HEK293 (cell line): ENCODE measurements at regions not wholly inside any gene's neighbourhood (a gene's known extent, or its start where the extent isn't known, plus 50 kb on each side); places are given as distances from the start of the nearest gene placed in this dataset.

Experiments used
- CTCF ChIA-PET: fragments of 350-600 bp; formaldehyde crosslinking; extraction: SDS; loops from one replicate; lab custom pipeline; 2021; ENCODE audit warnings: antibody characterized with exemption; lab: Yijun Ruan, JAX
- POLR2A ChIA-PET: fragments of 300-600 bp; formaldehyde crosslinking; extraction: SDS; loops from one replicate; lab custom pipeline; 2020; ENCODE audit warnings: antibody characterized with exemption, inconsistent platforms; lab: Yijun Ruan, JAX
- H3K27ac ChIP-seq: fragments of 200-500 bp; sonication (Bioruptor generic); 2 replicates; pipeline ENCODE4 v1.5.1; 2014; ENCODE audit warnings: low read depth, low read length, control low read depth, inconsistent platforms; ENCODE audit errors: extremely low read depth
- H3K36me3 ChIP-seq, 2 experiments: fragments of 200-500 bp in 1 of 2; sonication (Bioruptor generic) in 1 of 2; 1 replicate in 1 of 2; 2 replicates in 1 of 2; pipeline ENCODE4 v1.5.1; 2014 to 2017; ENCODE audit warnings: inconsistent platforms in 2 of 2, low read length in 2 of 2; ENCODE audit not compliant: control insufficient read depth in 2 of 2, insufficient read depth in 1 of 2
- H3K4me1 ChIP-seq: fragments of 200-500 bp; sonication (Bioruptor generic); 2 replicates; pipeline ENCODE4 v1.5.1; 2014; ENCODE audit warnings: mild to moderate bottlenecking, low read length, inconsistent platforms; ENCODE audit not compliant: control insufficient read depth, insufficient read depth
- H3K4me3 ChIP-seq: 2 replicates; pipeline ENCODE4 v1.5.1; 2011; ENCODE audit warnings: low read depth, mild to moderate bottlenecking, control low read depth, low read length, moderate library complexity
- H3K9me3 ChIP-seq: fragments of 200-500 bp; sonication (Bioruptor generic); 2 replicates; pipeline ENCODE4 v1.5.1; 2014; ENCODE audit warnings: low read depth, low read length, inconsistent platforms; ENCODE audit not compliant: control insufficient read depth, insufficient read depth
- HOXA7 ChIP-seq: sonication (generic); formaldehyde crosslinking; IDR thresholded peaks from 2 replicates; pipeline ENCODE4 v1.8.1; 2022; ENCODE audit warnings: missing genetic modification reagents, borderline replicate concordance
- KLF8 ChIP-seq: fragments of 450-650 bp; formaldehyde crosslinking; IDR thresholded peaks from 2 replicates; pipeline ENCODE4 v1.5.1; 2016; ENCODE audit warnings: missing biosample characterization, missing genetic modification characterization
- KLF9 ChIP-seq: fragments of 450-650 bp; formaldehyde crosslinking; IDR thresholded peaks from 2 replicates; pipeline ENCODE4 v1.5.1; 2016; ENCODE audit warnings: missing biosample characterization, missing genetic modification characterization, low read depth
- MYNN ChIP-seq: fragments of 450-650 bp; formaldehyde crosslinking; IDR thresholded peaks from 2 replicates; pipeline ENCODE4 v1.5.1; 2016; ENCODE audit warnings: missing biosample characterization, missing genetic modification characterization, borderline replicate concordance
- SALL2 ChIP-seq: fragments of 450-650 bp; formaldehyde crosslinking; IDR thresholded peaks from 2 replicates; pipeline ENCODE4 v1.5.0; 2017; ENCODE audit warnings: missing biosample characterization, mild to moderate bottlenecking, missing genetic modification characterization, borderline replicate concordance
- SETDB1 ChIP-seq: IDR thresholded peaks from one replicate; pipeline ENCODE4 v1.6.1; 2017; ENCODE audit warnings: mild to moderate bottlenecking, low read length, moderate library complexity, mixed read lengths; ENCODE audit not compliant: insufficient read length
- ZBTB17 ChIP-seq: fragments of 450-650 bp; formaldehyde crosslinking; IDR thresholded peaks from 2 replicates; pipeline ENCODE4 v1.5.1; 2016; ENCODE audit warnings: missing biosample characterization, missing genetic modification characterization
- ZEB2 ChIP-seq: fragments of 450-650 bp; formaldehyde crosslinking; IDR thresholded peaks from 2 replicates; pipeline ENCODE4 v1.5.1; 2016; ENCODE audit warnings: missing biosample characterization, missing genetic modification characterization
- ZNF10 ChIP-seq: fragments of 450-650 bp; formaldehyde crosslinking; IDR thresholded peaks from 2 replicates; pipeline ENCODE4 v1.5.1; 2017; ENCODE audit warnings: missing biosample characterization, missing genetic modification characterization
- ZNF133 ChIP-seq: fragments of 450-650 bp; formaldehyde crosslinking; IDR thresholded peaks from 2 replicates; pipeline ENCODE4 v1.5.1; 2016; ENCODE audit warnings: missing biosample characterization, missing genetic modification characterization
- ZNF146 ChIP-seq: fragments of 450-650 bp; formaldehyde crosslinking; IDR thresholded peaks from 2 replicates; pipeline ENCODE4 v1.5.1; 2016; ENCODE audit warnings: missing biosample characterization, missing genetic modification characterization
- ZNF16 ChIP-seq: fragments of 450-650 bp; formaldehyde crosslinking; IDR thresholded peaks from 2 replicates; pipeline ENCODE4 v1.5.1; 2016; ENCODE audit warnings: low read depth, missing biosample characterization, missing genetic modification characterization
- ZNF211 ChIP-seq: fragments of 450-650 bp; formaldehyde crosslinking; IDR thresholded peaks from 2 replicates; pipeline ENCODE4 v1.5.1; 2016; ENCODE audit warnings: low read depth, missing biosample characterization, missing genetic modification characterization
- ZNF324 ChIP-seq: fragments of 450-650 bp; formaldehyde crosslinking; IDR thresholded peaks from 2 replicates; pipeline ENCODE4 v1.5.1; 2016; ENCODE audit warnings: missing biosample characterization, missing genetic modification characterization
- ZNF341 ChIP-seq: fragments of 450-650 bp; formaldehyde crosslinking; IDR thresholded peaks from 2 replicates; pipeline ENCODE4; 2016; ENCODE audit warnings: low read depth, missing biosample characterization, missing genetic modification characterization
- ZNF530 ChIP-seq: fragments of 450-650 bp; formaldehyde crosslinking; IDR thresholded peaks from 2 replicates; pipeline ENCODE4 v1.5.1; 2016; ENCODE audit warnings: low read depth, missing biosample characterization, missing genetic modification characterization
- ZNF544 ChIP-seq: fragments of 450-650 bp; formaldehyde crosslinking; IDR thresholded peaks from 2 replicates; pipeline ENCODE4 v1.5.0; 2017; ENCODE audit warnings: missing biosample characterization, missing genetic modification characterization
- ZNF549 ChIP-seq: fragments of 450-650 bp; IDR thresholded peaks from 2 replicates; pipeline ENCODE4 v1.5.1; 2018; ENCODE audit warnings: missing biosample characterization, missing genetic modification characterization, mild to moderate bottlenecking, inconsistent platforms, moderate library complexity
- ZNF585B ChIP-seq: fragments of 450-650 bp; formaldehyde crosslinking; IDR thresholded peaks from 2 replicates; pipeline ENCODE4 v1.5.1; 2016; ENCODE audit warnings: missing biosample characterization, missing genetic modification characterization
- ZNF621 ChIP-seq: fragments of 450-650 bp; formaldehyde crosslinking; IDR thresholded peaks from 2 replicates; pipeline ENCODE4 v1.5.1; 2017; ENCODE audit warnings: missing biosample characterization, missing genetic modification characterization
- ZNF623 ChIP-seq: fragments of 450-650 bp; formaldehyde crosslinking; IDR thresholded peaks from 2 replicates; pipeline ENCODE4 v1.5.1; 2016; ENCODE audit warnings: missing biosample characterization, missing genetic modification characterization
- ZNF707 ChIP-seq: fragments of 450-650 bp; formaldehyde crosslinking; IDR thresholded peaks from 2 replicates; pipeline ENCODE4 v1.5.1; 2016; ENCODE audit warnings: missing biosample characterization, missing genetic modification characterization
- TF ChIP-seq, protein P1 (sequence below): fragments of 450-650 bp; formaldehyde crosslinking; optimal IDR thresholded peaks from 2 replicates; pipeline ENCODE3; 2016; ENCODE audit warnings: missing biosample characterization, mild to moderate bottlenecking, missing genetic modification characterization
- TF ChIP-seq, protein P2 (sequence below): fragments of 450-650 bp; formaldehyde crosslinking; IDR thresholded peaks from 2 replicates; pipeline ENCODE4 v1.5.1; 2016; ENCODE audit warnings: missing biosample characterization, missing genetic modification characterization
- TF ChIP-seq, protein P3 (sequence below): fragments of 450-650 bp; formaldehyde crosslinking; IDR thresholded peaks from 2 replicates; pipeline ENCODE4 v1.5.1; 2016; ENCODE audit warnings: missing biosample characterization, missing genetic modification characterization
- TF ChIP-seq, protein P4 (sequence below): fragments of 450-650 bp; formaldehyde crosslinking; conservative IDR thresholded peaks from 2 replicates; pipeline ENCODE4 v1.5.1; 2016; ENCODE audit warnings: low read depth, missing biosample characterization, missing genetic modification characterization

DNA sequence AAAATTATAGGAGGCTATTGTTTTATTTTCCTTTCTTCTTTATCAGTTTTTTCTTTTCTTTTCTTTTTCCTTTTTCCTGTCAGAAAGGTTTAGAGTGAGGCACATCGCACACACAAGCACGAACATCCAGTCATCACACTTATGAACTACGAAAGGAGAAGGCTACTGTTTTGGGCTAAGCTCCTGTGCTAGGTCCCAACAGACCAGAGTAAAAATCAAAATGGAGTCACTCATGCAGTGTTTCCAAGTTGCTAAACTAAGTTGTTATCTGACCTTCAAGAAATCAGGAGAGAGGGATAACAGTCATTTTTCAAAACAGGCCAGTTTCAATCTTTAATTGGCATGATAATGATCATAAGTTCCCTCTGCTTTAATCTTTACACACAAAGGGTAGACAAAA is 93.6 kb downstream of the CD24 start (continued):
- TF ChIP-seq, protein P1, sequence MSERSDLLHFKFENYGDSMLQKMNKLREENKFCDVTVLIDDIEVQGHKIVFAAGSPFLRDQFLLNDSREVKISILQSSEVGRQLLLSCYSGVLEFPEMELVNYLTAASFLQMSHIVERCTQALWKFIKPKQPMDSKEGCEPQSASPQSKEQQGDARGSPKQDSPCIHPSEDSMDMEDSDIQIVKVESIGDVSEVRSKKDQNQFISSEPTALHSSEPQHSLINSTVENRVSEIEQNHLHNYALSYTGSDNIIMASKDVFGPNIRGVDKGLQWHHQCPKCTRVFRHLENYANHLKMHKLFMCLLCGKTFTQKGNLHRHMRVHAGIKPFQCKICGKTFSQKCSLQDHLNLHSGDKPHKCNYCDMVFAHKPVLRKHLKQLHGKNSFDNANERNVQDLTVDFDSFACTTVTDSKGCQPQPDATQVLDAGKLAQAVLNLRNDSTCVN (tag by site-specific recombination): no peak
- TF ChIP-seq ZNF623 (tag by site-specific recombination) (no peak), KLF8 (tag by site-specific recombination) (no peak), ZNF707 (no peak), ZNF10 (tag by site-specific recombination) (no peak), KLF9 (tag by site-specific recombination) (no peak), ZNF133 (tag by site-specific recombination) (no peak)
- TF ChIP-seq, all 188 proteins: peak for 0

DNA sequence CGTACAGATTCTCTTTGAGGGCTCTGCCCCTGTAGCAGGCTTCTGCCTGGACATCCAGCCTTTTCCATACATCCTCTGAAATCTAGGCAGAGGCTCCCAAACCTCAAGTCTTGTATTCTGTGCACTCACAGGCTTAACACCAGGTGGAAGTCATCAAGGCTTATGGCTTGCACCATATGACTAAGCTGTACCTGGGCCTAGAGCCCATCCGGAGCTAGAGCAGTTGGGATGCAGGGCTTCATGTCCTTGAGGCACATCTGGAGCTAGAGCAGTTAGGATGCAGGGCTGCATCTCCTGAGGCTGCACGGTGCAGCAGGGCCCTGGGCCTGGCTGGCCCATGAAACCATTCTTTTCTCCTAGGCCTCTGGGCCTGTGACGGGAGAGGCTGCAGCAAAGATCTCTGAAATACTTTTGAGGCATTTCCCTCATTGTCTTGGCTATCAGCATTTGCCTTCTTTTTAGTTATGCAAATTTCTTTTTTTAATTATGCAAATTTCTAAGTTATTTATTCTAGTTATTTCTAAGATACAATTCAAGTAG is 98.7 kb downstream of the CD24 start:
- Histone ChIP-seq H3K4me3 (no peak overlapping the region), H3K4me1 (no peaks in the 10 kb centered on the region), H3K27ac (no peak overlapping the region), H3K9me3 (no peaks in the 10 kb centered on the region), H3K36me3 (no peaks in the 10 kb centered on the region)
- TF ChIP-seq ZNF324: no peak
- peak; percentile 61 for TF ChIP-seq SETDB1
- peak; percentile 94 for TF ChIP-seq ZNF585B (tag by site-specific recombination)
- POLR2A ChIA-PET: no interaction called here
- CTCF ChIA-PET: no interaction called here

DNA sequence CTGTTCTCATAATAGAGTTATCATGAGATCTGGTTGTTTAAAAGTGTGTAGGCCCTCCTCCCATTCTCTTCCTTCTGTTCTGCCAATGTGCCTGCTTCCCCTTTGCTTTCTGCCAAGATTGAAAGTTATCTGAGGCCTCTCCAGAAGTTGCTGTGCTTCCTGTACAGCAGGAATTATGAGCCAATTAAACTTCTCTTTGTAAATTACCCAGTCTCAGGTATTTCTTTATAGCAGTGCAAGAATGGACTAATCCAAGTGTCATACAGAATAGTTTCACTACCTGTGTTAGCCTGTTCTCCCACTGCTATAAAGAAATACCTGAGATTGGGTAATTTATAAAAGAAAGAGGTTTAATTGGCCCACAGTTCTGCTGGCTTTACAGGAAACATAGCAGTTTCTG is 100.0 kb downstream of the CD24 start:
- POLR2A ChIA-PET: no interaction called here
- H3K4me3 ChIP-seq: no peak overlapping the region
- H3K4me1 ChIP-seq: no peaks in the 10 kb centered on the region
- CTCF ChIA-PET: no interaction called here
- no peaks in the 10 kb centered on the region for H3K9me3 ChIP-seq
- H3K27ac ChIP-seq: no peak overlapping the region
- TF ChIP-seq, protein P2, sequence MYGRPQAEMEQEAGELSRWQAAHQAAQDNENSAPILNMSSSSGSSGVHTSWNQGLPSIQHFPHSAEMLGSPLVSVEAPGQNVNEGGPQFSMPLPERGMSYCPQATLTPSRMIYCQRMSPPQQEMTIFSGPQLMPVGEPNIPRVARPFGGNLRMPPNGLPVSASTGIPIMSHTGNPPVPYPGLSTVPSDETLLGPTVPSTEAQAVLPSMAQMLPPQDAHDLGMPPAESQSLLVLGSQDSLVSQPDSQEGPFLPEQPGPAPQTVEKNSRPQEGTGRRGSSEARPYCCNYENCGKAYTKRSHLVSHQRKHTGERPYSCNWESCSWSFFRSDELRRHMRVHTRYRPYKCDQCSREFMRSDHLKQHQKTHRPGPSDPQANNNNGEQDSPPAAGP (tag by site-specific recombination): no peak
- TF ChIP-seq, protein P3, sequence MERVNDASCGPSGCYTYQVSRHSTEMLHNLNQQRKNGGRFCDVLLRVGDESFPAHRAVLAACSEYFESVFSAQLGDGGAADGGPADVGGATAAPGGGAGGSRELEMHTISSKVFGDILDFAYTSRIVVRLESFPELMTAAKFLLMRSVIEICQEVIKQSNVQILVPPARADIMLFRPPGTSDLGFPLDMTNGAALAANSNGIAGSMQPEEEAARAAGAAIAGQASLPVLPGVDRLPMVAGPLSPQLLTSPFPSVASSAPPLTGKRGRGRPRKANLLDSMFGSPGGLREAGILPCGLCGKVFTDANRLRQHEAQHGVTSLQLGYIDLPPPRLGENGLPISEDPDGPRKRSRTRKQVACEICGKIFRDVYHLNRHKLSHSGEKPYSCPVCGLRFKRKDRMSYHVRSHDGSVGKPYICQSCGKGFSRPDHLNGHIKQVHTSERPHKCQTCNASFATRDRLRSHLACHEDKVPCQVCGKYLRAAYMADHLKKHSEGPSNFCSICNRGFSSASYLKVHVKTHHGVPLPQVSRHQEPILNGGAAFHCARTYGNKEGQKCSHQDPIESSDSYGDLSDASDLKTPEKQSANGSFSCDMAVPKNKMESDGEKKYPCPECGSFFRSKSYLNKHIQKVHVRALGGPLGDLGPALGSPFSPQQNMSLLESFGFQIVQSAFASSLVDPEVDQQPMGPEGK (tag by site-specific recombination): no peak
- TF ChIP-seq MYNN (tag by site-specific recombination): no peak
- TF ChIP-seq, protein P4, sequence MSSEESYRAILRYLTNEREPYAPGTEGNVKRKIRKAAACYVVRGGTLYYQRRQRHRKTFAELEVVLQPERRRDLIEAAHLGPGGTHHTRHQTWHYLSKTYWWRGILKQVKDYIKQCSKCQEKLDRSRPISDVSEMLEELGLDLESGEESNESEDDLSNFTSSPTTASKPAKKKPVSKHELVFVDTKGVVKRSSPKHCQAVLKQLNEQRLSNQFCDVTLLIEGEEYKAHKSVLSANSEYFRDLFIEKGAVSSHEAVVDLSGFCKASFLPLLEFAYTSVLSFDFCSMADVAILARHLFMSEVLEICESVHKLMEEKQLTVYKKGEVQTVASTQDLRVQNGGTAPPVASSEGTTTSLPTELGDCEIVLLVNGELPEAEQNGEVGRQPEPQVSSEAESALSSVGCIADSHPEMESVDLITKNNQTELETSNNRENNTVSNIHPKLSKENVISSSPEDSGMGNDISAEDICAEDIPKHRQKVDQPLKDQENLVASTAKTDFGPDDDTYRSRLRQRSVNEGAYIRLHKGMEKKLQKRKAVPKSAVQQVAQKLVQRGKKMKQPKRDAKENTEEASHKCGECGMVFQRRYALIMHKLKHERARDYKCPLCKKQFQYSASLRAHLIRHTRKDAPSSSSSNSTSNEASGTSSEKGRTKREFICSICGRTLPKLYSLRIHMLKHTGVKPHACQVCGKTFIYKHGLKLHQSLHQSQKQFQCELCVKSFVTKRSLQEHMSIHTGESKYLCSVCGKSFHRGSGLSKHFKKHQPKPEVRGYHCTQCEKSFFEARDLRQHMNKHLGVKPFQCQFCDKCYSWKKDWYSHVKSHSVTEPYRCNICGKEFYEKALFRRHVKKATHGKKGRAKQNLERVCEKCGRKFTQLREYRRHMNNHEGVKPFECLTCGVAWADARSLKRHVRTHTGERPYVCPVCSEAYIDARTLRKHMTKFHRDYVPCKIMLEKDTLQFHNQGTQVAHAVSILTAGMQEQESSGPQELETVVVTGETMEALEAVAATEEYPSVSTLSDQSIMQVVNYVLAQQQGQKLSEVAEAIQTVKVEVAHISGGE (tag by site-specific recombination): no peak
- no peak for TF ChIP-seq ZNF16 (tag by site-specific recombination)
- no peak for TF ChIP-seq ZNF530 (tag by site-specific recombination)
- TF ChIP-seq ZNF544: no peak
- no peak for TF ChIP-seq HOXA7
- TF ChIP-seq ZNF133 (tag by site-specific recombination): no peak
- TF ChIP-seq ZNF621 (tag by site-specific recombination): no peak
- no peak for TF ChIP-seq SALL2 (tag by site-specific recombination)
- no peak for TF ChIP-seq ZNF341 (tag by site-specific recombination)
- no peak for TF ChIP-seq ZEB2 (tag by site-specific recombination)
- TF ChIP-seq ZNF146: no peak
- no peak for TF ChIP-seq ZNF549 (tag by site-specific recombination)
- no peak for TF ChIP-seq ZBTB17 (tag by site-specific recombination)
- TF ChIP-seq ZNF211 (tag by site-specific recombination): no peak
- TF ChIP-seq, all 188 proteins: peak for 0
- no peaks in the 10 kb centered on the region for H3K36me3 ChIP-seq
